Neural cell (in vitro differentiated cells): ENCODE measurements at regions not wholly inside any gene's neighbourhood (a gene's known extent, or its start where the extent isn't known, plus 50 kb on each side); places are given as distances from the start of the nearest gene placed in this dataset.

Experiments
- EP300 ChIP-seq: fragments of 450-650 bp; conservative IDR thresholded peaks from 2 replicates; pipeline ENCODE4 v1.6.1; 2014; ENCODE audit warnings: antibody characterized with exemption, mild to moderate bottlenecking, moderate library complexity; ENCODE audit not compliant: poor library complexity, severe bottlenecking
- EZH2 ChIP-seq: fragments of 200-600, 300-800 bp; shearing (Covaris generic), sonication (generic); IDR thresholded peaks from 2 replicates; pipeline ENCODE4 v1.6.1; 2014; ENCODE audit warnings: antibody characterized with exemption, low read length, borderline replicate concordance, mild to moderate bottlenecking; ENCODE audit not compliant: insufficient read depth, poor library complexity, severe bottlenecking
- REST ChIP-seq: IDR thresholded peaks from 2 replicates; pipeline ENCODE4 v1.6.1; 2012; ENCODE audit warnings: borderline replicate concordance
- TAF1 ChIP-seq: IDR thresholded peaks from 2 replicates; pipeline ENCODE4 v1.6.1; 2012; ENCODE audit warnings: low read depth
- TF ChIP-seq, protein P1 (sequence below): fragments of 450-650 bp; IDR thresholded peaks from 2 replicates; pipeline ENCODE4 v1.5.1; 2014; ENCODE audit warnings: antibody characterized with exemption, mild to moderate bottlenecking, moderate library complexity; ENCODE audit not compliant: poor library complexity, severe bottlenecking

- TF ChIP-seq, protein P1, sequence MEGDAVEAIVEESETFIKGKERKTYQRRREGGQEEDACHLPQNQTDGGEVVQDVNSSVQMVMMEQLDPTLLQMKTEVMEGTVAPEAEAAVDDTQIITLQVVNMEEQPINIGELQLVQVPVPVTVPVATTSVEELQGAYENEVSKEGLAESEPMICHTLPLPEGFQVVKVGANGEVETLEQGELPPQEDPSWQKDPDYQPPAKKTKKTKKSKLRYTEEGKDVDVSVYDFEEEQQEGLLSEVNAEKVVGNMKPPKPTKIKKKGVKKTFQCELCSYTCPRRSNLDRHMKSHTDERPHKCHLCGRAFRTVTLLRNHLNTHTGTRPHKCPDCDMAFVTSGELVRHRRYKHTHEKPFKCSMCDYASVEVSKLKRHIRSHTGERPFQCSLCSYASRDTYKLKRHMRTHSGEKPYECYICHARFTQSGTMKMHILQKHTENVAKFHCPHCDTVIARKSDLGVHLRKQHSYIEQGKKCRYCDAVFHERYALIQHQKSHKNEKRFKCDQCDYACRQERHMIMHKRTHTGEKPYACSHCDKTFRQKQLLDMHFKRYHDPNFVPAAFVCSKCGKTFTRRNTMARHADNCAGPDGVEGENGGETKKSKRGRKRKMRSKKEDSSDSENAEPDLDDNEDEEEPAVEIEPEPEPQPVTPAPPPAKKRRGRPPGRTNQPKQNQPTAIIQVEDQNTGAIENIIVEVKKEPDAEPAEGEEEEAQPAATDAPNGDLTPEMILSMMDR, result no peak
- no peak for TF ChIP-seq TAF1
- no peak for TF ChIP-seq EP300
- TF ChIP-seq EZH2, result no peak
- no peak for TF ChIP-seq REST
These were observed 194.0 kb upstream of the VWC2 start for GRCh38 chr7:49579408-49579807.
